ENCODE measurements at regions not wholly inside any gene's neighbourhood (a gene's known extent, or its start where the extent isn't known, plus 50 kb on each side); places are given as distances from the start of the nearest gene placed in this dataset.

DNA sequence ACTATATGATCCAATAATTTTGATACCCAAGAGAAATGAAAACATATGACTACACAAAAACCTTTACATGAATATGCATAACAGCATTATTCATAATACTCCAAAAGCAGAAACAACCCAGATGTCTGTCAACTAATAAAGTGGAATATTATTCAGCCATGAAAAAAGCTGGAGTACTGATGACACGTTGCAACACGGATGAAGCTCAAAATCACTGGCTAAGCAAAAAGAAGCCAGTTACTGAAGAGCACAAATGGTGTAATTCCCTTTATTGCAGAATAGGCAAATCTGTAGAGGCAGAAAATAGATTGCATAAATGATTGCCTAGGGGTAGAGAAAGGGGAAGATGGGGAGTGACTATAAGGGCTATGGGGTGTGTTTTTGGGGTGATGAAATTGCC lies 117.6 kb upstream of the FGF3 start:
- FAIRE-seq, result no peak
- no peak for TF ChIP-seq POLR2AphosphoS5 (IDR thresholded peaks at IDR 0.05; ENCODE audit: low read depth, low read length)
- no peak for TF ChIP-seq POU2F2 (IDR thresholded peaks at IDR 0.05; ENCODE audit: low read depth, low read length)
- TF ChIP-seq POLR2A (IDR thresholded peaks at IDR 0.05; ENCODE audit: low read depth, low read length), result no peak
- TF ChIP-seq PAX5 (IDR thresholded peaks at IDR 0.05; ENCODE audit: insufficient read depth, low read length, severe bottlenecking), result no peak
- TF ChIP-seq SPI1 (IDR thresholded peaks at IDR 0.05; ENCODE audit: low read depth, low read length), result no peak
- TF ChIP-seq TAF1 (IDR thresholded peaks at IDR 0.05; ENCODE audit: low read depth, low read length), result no peak
- no peak for DNase-seq (ENCODE audit: insufficient read length, low spot score)

GRCh38 chr11:69938206-69938605 lies 119.0 kb upstream of the FGF3 start:
- TF ChIP-seq PAX5 (IDR thresholded peaks at IDR 0.05; ENCODE audit: insufficient read depth, low read length, severe bottlenecking), result no peak
- TF ChIP-seq TAF1 (IDR thresholded peaks at IDR 0.05; ENCODE audit: low read depth, low read length), result no peak
- TF ChIP-seq POLR2A (IDR thresholded peaks at IDR 0.05; ENCODE audit: low read depth, low read length), result no peak
- no peak for TF ChIP-seq SPI1 (IDR thresholded peaks at IDR 0.05; ENCODE audit: low read depth, low read length)
- TF ChIP-seq POU2F2 (IDR thresholded peaks at IDR 0.05; ENCODE audit: low read depth, low read length), result no peak
- TF ChIP-seq POLR2AphosphoS5 (IDR thresholded peaks at IDR 0.05; ENCODE audit: low read depth, low read length), result no peak
- FAIRE-seq, result no peak
- DNase-seq (ENCODE audit: insufficient read length, low spot score), result no peak

DNA sequence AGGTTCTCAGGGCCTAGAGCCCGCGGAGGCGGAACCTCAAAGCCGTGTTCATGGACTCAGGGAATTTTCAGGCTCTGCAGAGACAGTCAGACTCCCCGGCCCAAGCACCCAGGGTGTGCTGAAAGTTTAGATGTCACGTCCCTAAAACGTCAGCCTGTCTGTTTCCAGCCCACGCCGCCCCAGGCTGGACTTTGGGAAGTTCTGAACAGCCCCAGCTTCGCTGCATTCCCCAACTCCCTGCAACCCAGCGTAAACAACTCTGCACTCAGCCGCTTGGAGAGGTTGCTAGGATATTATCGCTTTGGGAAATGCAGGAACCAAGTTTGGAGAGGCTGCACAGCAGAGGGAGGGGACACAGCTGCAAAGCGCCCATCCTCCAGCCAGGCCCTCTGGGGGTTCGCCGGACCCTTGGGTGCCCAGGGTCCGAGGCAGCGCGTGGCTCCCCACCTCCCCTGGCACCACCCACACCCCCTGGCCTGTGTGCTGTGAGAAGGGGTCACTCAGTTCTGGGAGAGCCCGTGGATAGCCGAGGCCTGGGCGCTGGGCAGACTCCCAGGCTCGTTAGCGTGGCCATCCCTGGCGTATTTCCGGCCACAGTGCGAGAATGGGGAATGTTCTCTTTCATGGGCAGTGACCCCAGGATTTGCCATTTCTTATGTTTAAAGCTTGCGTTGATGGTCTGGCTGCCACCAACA lies 120.5 kb upstream of the FGF3 start:
- DNase-seq (ENCODE audit: insufficient read length, low spot score), result no peak
- no peak for FAIRE-seq
- TF ChIP-seq POLR2A (IDR thresholded peaks at IDR 0.05; ENCODE audit: low read depth, low read length) (no peak), POLR2AphosphoS5 (IDR thresholded peaks at IDR 0.05; ENCODE audit: low read depth, low read length) (no peak), TAF1 (IDR thresholded peaks at IDR 0.05; ENCODE audit: low read depth, low read length) (no peak), POU2F2 (IDR thresholded peaks at IDR 0.05; ENCODE audit: low read depth, low read length) (no peak), PAX5 (IDR thresholded peaks at IDR 0.05; ENCODE audit: insufficient read depth, low read length, severe bottlenecking) (no peak), SPI1 (IDR thresholded peaks at IDR 0.05; ENCODE audit: low read depth, low read length) (no peak)

- DNase-seq (ENCODE audit: insufficient read length, low spot score) (no peak), FAIRE-seq (no peak)
- TF ChIP-seq POLR2A (IDR thresholded peaks at IDR 0.05; ENCODE audit: low read depth, low read length), result no peak
- no peak for TF ChIP-seq SPI1 (IDR thresholded peaks at IDR 0.05; ENCODE audit: low read depth, low read length)
- TF ChIP-seq POU2F2 (IDR thresholded peaks at IDR 0.05; ENCODE audit: low read depth, low read length), result no peak
- no peak for TF ChIP-seq PAX5 (IDR thresholded peaks at IDR 0.05; ENCODE audit: insufficient read depth, low read length, severe bottlenecking)
- no peak for TF ChIP-seq POLR2AphosphoS5 (IDR thresholded peaks at IDR 0.05; ENCODE audit: low read depth, low read length)
- TF ChIP-seq TAF1 (IDR thresholded peaks at IDR 0.05; ENCODE audit: low read depth, low read length), result no peak
Observed at GRCh38 chr11:69940246-69940610, 121.0 kb upstream of the FGF3 start.

- FAIRE-seq (no peak), DNase-seq (ENCODE audit: insufficient read length, low spot score) (no peak)
- TF ChIP-seq POU2F2 (IDR thresholded peaks at IDR 0.05; ENCODE audit: low read depth, low read length) (no peak), PAX5 (IDR thresholded peaks at IDR 0.05; ENCODE audit: insufficient read depth, low read length, severe bottlenecking) (no peak), TAF1 (IDR thresholded peaks at IDR 0.05; ENCODE audit: low read depth, low read length) (no peak), POLR2AphosphoS5 (IDR thresholded peaks at IDR 0.05; ENCODE audit: low read depth, low read length) (no peak), SPI1 (IDR thresholded peaks at IDR 0.05; ENCODE audit: low read depth, low read length) (no peak), POLR2A (IDR thresholded peaks at IDR 0.05; ENCODE audit: low read depth, low read length) (no peak)
Observed at GRCh38 chr11:69941546-69942332, 122.5 kb upstream of the FGF3 start.

- DNase-seq (ENCODE audit: insufficient read length, low spot score) (no peak), FAIRE-seq (no peak)
- no peak for TF ChIP-seq POU2F2 (IDR thresholded peaks at IDR 0.05; ENCODE audit: low read depth, low read length)
- TF ChIP-seq POLR2AphosphoS5 (IDR thresholded peaks at IDR 0.05; ENCODE audit: low read depth, low read length), result no peak
- TF ChIP-seq SPI1 (IDR thresholded peaks at IDR 0.05; ENCODE audit: low read depth, low read length), result no peak
- no peak for TF ChIP-seq PAX5 (IDR thresholded peaks at IDR 0.05; ENCODE audit: insufficient read depth, low read length, severe bottlenecking)
- no peak for TF ChIP-seq POLR2A (IDR thresholded peaks at IDR 0.05; ENCODE audit: low read depth, low read length)
- no peak for TF ChIP-seq TAF1 (IDR thresholded peaks at IDR 0.05; ENCODE audit: low read depth, low read length)
Observed at GRCh38 chr11:69942333-69942820, 123.2 kb upstream of the FGF3 start.

DNA sequence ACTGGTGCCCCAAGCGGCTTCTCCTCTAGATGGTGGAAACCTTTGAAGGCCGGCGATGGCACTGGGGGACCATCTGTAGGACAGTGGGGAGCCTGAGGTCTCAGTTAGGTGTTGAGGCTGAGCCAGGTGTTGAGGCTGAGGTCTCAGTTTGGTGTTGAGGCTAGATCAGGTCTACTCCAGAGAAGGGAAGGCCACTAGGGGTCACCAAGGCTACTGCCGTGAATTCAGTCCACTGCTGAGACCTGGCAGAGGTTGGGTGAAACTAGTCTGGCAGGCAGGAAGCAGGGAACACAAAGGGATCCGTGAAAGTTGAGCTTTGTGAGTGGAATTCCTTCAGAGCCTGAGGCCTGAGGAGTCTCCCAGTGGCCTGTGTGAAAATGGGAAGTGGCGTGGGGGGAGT lies 123.8 kb upstream of the FGF3 start:
- FAIRE-seq (no peak), DNase-seq (ENCODE audit: insufficient read length, low spot score) (no peak)
- TF ChIP-seq POLR2AphosphoS5 (IDR thresholded peaks at IDR 0.05; ENCODE audit: low read depth, low read length) (no peak), TAF1 (IDR thresholded peaks at IDR 0.05; ENCODE audit: low read depth, low read length) (no peak), SPI1 (IDR thresholded peaks at IDR 0.05; ENCODE audit: low read depth, low read length) (no peak), POU2F2 (IDR thresholded peaks at IDR 0.05; ENCODE audit: low read depth, low read length) (no peak), POLR2A (IDR thresholded peaks at IDR 0.05; ENCODE audit: low read depth, low read length) (no peak), PAX5 (IDR thresholded peaks at IDR 0.05; ENCODE audit: insufficient read depth, low read length, severe bottlenecking) (no peak)

- FAIRE-seq (no peak), DNase-seq (ENCODE audit: insufficient read length, low spot score) (no peak)
- TF ChIP-seq POLR2A (IDR thresholded peaks at IDR 0.05; ENCODE audit: low read depth, low read length), result no peak
- no peak for TF ChIP-seq TAF1 (IDR thresholded peaks at IDR 0.05; ENCODE audit: low read depth, low read length)
- no peak for TF ChIP-seq POLR2AphosphoS5 (IDR thresholded peaks at IDR 0.05; ENCODE audit: low read depth, low read length)
- no peak for TF ChIP-seq POU2F2 (IDR thresholded peaks at IDR 0.05; ENCODE audit: low read depth, low read length)
Observed at GRCh38 chr11:69943506-69943905, 124.3 kb upstream of the FGF3 start.

DNA sequence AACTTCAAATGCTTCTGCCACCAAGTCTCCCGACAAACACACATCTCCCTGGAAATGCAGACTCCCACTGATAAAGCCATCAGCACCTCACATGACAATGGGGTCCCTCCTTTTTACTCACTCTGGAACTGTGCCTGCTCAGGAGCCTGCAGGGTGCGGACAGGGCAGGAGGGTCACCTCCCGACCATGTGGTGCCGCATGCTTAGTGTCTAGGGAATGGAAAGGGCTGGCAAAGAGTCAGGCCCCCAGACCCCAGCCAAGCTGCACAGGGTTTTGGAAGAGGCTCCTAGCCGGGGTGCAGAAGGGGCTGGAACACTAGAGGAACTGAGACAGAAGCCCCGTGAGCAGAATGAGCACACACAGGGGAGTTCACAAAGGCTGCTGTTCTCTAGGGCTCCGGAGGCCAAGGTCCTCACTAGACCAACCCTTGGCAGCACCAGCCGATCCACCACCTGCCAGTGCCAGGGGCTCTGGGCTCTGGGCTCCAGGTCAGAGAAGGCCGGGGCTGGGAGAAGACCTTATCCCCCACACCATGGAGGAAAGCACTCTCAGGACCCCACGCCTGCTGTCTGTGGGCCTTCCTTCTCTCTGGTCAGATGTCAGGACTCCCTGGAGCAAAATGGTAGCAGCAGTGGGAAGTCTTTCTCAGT lies 125.1 kb upstream of the FGF3 start:
- TF ChIP-seq POU2F2 (IDR thresholded peaks at IDR 0.05; ENCODE audit: low read depth, low read length) (no peak), POLR2A (IDR thresholded peaks at IDR 0.05; ENCODE audit: low read depth, low read length) (no peak), SPI1 (IDR thresholded peaks at IDR 0.05; ENCODE audit: low read depth, low read length) (no peak), POLR2AphosphoS5 (IDR thresholded peaks at IDR 0.05; ENCODE audit: low read depth, low read length) (no peak), TAF1 (IDR thresholded peaks at IDR 0.05; ENCODE audit: low read depth, low read length) (no peak), PAX5 (IDR thresholded peaks at IDR 0.05; ENCODE audit: insufficient read depth, low read length, severe bottlenecking) (no peak)
- DNase-seq (ENCODE audit: insufficient read length, low spot score) (no peak), FAIRE-seq (no peak)

Measured in GM12891 (cell line).